ENCODE measurements at regions not wholly inside any gene's neighbourhood (a gene's known extent, or its start where the extent isn't known, plus 50 kb on each side); places are given as distances from the start of the nearest gene placed in this dataset.

GRCh38 chr5:5702934-5703333 lies 280.5 kb downstream of the ICE1 start:
- no peak for TF ChIP-seq CTCF (IDR thresholded peaks at IDR 0.05; ENCODE audit: low read depth, low read length, poor library complexity, severe bottlenecking)
- TF ChIP-seq EZH2phosphoT487 (IDR thresholded peaks at IDR 0.05; ENCODE audit: borderline replicate concordance, low read length), result no peak

Data from DOHH2 (cell line).